HG03045 (cell line): ENCODE measurements at regions not wholly inside any gene's neighbourhood (a gene's known extent, or its start where the extent isn't known, plus 50 kb on each side); places are given as distances from the start of the nearest gene placed in this dataset.
A peak's percentile ranks its signal among the peaks of the same experiment; 100 is the strongest.
"Not testable (repeated sequence)": the region's sequence is repeated elsewhere in the genome, so short reads cannot be mapped to it uniquely, and the experiment has no call there.

ENCODE experiments used
- ATAC-seq: cut with Tn5 transposase; IDR thresholded peaks from one replicate; pipeline ENCODE4 v1.9.1; 2021; ENCODE audit warnings: mild to moderate bottlenecking, moderate library complexity; ENCODE audit not compliant: unreplicated experiment

DNA sequence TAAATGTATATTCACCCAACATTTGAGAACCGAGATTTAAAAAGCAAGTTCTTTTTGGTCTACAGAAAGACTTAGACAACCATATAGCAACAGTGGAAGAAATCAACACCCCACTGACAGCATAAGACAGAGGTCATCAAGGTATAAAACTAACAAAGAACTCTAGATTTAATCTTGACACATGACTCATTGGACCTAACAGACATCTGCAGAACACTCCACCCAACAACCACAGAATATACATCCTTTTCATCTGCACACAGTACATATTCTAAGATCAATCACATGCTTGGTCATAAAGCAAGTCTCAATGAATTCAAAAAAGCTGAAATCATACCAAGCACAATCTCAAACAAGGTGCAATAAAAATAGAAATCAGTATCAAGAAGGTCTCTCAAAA, 65.8 kb downstream of the SPIN4 start:
- ATAC-seq = no peak

DNA sequence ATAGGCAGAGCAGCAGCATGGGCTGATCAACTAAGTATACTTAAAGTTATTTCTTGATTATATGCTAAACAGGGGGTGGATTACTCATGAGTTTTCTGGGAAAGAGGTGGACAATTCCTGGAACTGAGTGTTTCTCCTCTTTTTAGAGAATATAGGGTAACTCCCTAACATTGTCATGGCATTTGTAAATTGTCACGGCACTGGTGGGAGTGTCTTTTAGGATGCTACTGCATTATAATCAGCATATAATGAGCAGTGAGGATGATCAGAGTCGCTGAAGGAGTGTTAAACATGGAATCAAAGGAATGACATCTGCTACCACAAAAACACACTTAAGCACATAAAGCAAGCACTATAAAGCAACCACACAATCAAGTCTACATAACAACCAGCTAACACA, 66.5 kb downstream of the SPIN4 start:
- ATAC-seq = no peak

DNA sequence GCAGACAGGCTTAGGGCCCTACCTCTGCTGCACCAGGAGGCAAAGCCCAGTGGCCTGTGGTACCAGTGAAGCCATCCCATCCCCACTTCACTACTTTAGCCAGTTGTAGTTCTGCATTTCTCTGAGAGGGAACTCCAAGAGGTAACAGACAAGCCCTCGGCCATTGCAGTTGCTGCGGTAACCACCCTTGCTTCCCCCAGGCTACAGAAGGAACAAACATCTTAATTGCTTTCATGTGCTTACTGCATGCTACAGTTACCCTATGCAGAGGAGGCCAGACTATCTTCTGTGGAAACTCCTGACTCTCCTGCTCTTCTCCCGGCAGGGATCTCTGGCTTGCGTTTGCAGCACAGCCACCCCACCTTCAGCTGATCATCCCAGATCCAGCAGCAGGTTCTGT, 67.8 kb downstream of the SPIN4 start:
- no peak for ATAC-seq

DNA sequence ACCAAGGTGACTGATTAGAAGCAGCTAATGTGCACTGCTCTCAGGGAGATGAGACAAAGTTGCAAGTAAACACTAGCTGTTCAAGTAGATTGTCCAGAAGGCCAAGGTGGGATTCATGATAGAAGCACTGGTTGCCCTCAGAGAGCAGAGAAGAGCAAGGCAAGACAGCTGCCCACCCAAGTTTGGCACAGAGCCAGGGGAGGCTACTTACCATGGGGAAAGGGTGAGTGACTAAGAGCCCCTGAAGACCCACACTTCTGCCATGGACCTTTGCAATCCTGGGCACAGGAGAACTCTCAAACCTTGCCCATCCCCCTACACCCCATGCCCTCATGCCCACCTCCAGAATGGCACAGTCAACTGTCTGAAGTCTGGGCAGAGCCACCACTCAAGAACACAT, 68.3 kb downstream of the SPIN4 start:
- ATAC-seq = no peak

DNA sequence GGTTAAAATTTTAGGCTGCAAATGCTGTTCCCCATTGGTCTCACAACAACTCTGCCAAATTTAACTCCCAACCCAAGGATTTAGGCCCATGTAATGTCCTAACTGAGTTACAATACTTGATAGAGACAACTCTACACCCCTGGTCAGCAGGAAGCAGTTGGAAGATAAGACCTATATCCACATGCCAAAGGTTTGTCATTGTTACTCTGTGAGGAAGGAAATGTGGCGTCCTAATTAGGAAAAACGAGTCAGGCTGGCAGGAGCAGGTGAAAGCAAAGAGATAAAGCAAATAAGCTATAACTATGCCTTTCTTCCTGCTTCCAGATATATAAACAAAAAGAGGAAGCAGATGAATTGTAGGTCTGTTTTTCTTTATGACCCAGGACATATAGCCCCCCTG, 69.1 kb downstream of the SPIN4 start:
- ATAC-seq = no peak

GRCh38 chrX:63281465-63281864, 69.7 kb downstream of the SPIN4 start:
- ATAC-seq = no peak

DNA sequence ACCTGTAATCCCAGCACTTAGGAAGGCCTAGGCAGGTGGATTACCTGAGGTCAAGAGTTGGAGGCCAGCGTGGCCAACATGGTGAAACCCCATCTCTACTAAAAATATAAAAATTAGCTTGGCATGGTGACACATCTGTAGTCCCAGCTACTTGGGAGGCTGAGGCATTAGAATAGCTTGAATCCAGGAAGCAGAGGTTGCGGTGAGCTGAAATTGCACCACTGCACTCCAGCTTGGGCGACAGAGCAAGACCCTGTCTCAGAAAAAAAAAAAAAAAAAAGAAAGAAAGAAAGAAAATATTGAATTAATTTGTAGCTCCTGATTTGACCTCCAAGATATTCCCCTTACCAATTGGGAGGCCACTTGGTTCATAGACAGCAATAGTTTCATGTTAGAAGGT, 73.7 kb downstream of the SPIN4 start:
- ATAC-seq = not testable (repeated sequence)

- no peak for ATAC-seq
These were observed 76.0 kb downstream of the SPIN4 start for GRCh38 chrX:63275127-63275526.

DNA sequence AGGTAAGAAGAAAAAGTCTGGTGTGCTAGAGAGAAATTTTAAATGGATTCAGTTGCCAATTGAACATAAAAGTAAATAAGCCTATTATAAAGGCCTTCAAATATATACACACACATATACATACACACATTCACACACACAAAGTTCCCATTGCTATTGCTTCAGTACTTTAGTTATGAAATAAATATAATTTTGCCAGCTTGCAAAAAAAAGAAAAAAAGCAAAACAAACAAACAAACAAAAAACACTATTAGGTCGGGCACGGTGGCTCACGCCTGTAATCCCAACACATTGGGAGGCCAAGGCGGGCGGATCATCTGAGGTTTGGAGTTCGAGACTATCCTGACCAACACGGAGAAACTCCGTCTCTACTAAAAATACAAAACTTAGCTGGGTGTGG, 80.3 kb downstream of the SPIN4 start:
- ATAC-seq = no peak

- no peak for ATAC-seq
These were observed 93.0 kb downstream of the SPIN4 start for GRCh38 chrX:63258144-63258543.

DNA sequence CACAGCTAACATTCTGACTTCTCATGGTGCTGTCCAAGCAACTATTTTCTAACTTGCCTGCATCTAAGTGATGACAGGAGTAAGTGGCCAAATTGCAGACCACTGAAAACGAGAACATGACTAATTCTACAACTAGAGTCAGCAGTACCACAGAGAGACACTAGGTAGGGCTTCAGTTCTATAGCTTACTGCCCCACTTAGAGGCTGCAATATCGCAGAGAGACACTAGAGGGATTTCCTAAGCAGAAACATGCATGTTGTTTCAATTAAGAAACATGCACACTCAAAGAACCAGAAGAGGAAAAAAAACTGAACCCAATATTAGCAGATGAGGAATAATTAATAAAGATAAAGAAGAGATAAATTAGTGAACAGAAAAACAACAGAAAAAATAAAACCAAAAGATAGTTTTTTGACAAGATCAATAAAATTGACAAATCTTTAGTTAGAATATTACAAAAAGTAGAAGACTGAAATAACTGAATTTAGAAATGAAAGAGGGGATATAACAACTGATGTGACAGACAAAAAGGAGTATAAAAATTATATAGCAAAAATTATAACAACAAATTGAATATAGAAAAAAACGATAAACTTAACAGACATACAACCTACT, 100.8 kb downstream of the SPIN4 start:
- peak; percentile 97 for ATAC-seq

DNA sequence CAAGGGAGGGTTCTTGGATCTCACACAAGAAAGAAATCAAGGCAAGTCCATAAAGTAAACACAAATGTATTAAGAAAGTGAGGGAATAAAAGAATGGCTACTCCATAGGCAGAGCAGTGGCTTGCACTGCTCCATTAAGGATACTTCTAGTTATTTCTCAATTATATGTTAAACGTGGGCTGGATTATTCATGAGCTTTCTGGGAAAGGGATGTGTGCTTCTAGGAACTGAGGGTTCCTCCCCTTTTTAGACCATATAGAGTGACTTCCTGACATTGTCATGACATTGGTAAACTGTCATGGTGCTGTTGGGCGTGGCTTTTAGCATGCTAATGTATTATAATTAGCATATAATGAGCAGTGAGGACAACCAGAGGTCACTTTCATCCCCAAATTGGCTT, 108.4 kb downstream of the SPIN4 start:
- ATAC-seq = not testable (repeated sequence)

- ATAC-seq = not testable (repeated sequence)
These were observed 115.2 kb downstream of the SPIN4 start for GRCh38 chrX:63235963-63236362.

DNA sequence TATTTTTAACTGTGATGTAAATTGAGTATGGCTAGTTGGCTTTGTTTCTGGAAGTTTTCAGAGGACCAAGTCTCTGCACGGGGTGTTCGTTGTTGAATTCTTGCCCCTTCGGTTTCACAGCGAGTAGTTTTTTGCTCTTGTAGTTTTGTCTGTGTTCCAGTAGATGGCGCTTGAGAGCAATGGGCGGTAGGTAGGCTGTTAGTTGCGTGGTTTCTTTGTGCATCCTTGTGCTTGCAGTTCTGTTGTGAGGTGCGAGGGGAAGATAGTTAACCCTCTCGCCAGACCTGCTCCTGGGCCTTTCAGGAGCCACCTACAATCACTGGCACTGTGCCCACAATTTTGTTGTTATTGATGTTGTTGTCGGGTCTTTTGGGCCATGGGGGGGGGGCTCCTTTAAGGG, 118.1 kb downstream of the SPIN4 start:
- not testable (repeated sequence) for ATAC-seq

DNA sequence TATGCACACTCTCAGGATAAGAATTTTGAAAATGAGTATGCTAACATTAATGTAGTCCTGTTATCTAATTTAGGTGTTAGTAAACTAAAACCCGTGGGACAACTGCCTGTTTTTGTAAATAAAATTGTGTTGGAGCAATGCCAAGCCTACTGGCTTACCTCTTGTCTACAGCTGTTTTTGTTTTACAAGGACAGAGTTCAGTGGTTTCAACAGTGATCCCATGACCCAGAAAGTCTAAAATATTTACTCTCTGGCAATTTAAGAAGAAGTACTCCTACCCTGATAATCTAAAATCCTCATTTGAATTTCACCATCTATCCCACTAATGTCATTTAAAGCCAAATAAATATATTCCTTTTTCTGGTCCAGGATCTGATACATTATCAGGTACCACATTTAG, 132.9 kb downstream of the SPIN4 start:
- ATAC-seq = not testable (repeated sequence)

- not testable (repeated sequence) for ATAC-seq
These were observed 133.6 kb downstream of the SPIN4 start for GRCh38 chrX:63217549-63217948.

DNA sequence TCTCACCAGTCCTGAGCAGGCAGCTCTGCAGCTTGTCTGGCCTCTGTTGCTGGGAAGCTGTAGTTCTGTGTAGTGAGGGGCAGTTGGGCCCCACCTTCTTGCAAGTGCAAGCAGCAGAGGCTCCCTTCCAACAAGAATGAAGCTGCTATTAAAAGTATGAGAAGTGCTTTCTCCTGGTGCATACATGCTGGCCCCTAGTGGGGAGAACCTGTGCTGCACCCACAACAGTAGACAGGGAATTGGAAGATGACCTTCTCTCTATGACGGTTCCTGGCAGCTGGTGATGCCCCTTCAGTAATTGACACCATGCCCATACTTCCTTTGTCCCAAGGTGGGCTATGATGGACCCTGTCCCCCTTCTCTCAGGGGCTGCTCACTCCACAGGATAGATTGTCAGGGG, 141.5 kb downstream of the SPIN4 start:
- not testable (repeated sequence) for ATAC-seq

DNA sequence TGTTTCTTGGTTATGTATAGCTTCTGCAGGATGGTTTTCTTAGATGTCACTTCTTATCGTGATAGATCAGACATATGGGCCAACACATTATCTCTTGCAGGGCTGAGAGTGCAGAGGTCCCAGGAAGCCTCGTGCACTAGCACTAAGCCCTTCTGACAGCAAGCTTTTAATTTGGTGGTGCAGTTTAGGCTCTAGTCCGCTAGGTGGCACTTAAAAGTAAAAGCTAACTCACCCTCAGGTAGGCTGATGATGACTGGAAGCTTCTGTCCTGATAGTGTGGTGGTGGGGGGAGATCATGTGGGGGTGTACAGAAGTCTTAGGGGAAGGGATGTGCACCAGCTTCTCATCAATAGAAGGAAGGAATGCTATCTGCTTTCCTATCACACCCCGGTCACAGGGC, 142.0 kb downstream of the SPIN4 start:
- ATAC-seq = not testable (repeated sequence)

- not testable (repeated sequence) for ATAC-seq
These were observed 146.7 kb downstream of the SPIN4 start for GRCh38 chrX:63204266-63205074.

GRCh38 chrX:63201987-63202386, 149.1 kb downstream of the SPIN4 start:
- not testable (repeated sequence) for ATAC-seq

DNA sequence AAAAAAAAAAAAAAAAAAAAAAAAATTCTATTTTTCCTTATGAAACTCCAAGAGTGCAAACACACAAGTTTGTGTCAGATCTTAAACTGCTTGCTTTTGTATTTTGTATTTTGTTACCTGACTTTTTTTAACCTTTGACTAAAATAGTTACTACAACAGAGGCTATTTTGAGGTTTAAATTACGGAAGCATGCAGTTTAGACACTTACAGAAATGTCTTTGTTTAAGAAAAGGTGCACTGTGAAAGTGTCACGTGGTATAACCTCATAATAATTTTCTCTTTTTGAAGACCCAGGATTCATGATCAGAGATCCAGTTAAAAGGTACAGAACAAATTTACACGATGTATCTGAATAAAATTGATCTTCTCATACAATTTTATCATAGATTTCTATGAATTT, 152.4 kb downstream of the SPIN4 start:
- ATAC-seq = not testable (repeated sequence)

DNA sequence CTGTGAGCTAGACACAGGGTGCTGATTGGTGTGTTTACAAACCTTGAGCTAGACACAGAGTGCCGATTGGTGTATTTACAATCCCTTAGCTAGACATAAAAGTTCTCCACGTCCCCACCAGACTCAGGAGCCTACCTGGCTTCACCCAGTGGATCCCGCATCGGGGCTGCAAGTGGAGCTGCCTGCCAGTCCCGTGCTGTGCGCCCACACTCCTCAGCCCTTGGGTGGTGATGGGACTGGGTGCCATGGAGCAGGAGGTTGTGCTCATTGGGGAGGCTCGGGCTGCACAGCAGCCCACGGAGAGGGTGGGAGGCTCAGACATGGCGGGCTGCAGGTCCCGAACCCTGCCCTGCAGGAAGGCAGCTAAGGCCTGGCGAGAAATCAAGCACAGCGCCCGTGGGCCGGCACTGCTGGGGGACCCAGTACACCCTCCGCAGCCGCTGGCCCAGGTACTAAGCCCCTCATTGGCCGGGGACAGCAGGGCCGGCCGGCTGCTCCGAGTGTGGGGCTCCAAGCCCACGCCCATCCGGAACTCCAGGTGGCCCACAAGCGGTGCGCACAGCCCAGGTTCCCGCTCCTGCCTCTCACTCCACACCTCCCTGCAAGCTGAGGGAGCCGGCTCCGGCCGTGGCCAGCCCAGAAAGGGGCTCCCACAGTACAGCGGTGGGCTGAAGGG, 158.6 kb downstream of the SPIN4 start:
- not testable (repeated sequence) for ATAC-seq
